ENCODE measurements at regions not wholly inside any gene's neighbourhood (a gene's known extent, or its start where the extent isn't known, plus 50 kb on each side); places are given as distances from the start of the nearest gene placed in this dataset.

DNA sequence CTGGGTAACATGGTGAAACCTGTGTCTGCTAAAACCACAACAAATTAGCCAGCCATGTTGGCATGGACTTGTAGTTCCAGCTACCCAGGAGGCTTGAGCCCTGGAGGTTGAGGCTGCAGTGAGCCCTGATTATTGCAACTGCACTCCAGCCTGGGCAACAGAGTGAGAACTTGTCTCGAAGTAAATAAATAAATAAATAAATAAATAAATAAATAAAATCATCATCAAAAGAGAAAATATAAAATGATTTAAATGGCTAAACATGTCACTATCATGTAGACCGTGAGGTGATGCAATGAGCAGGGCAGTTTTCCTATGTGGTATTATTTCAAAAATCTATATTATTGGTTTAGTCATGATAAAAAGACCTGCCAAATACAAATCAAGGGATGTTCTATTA is 2074.3 kb downstream of the PCDH9 start:
- no peak overlapping the region for H3K27ac ChIP-seq (ENCODE audit: low read depth, low read length)
- no peaks in the 10 kb centered on the region for H3K4me1 ChIP-seq (ENCODE audit: insufficient read depth, low read length)
- H3K4me3 ChIP-seq (ENCODE audit: insufficient read depth, low read length) = no peak overlapping the region
- H3K79me2 ChIP-seq (ENCODE audit: insufficient read depth, low read length) = no peaks in the 10 kb centered on the region
- no peak overlapping the region for H2AFZ ChIP-seq (ENCODE audit: low read length)
- H3K9me3 ChIP-seq (ENCODE audit: low read depth, low read length) = no peaks in the 10 kb centered on the region
- no peaks in the 10 kb centered on the region for H3K27me3 ChIP-seq (ENCODE audit: insufficient read depth, low read length)
- no peaks in the 10 kb centered on the region for H3K36me3 ChIP-seq (ENCODE audit: insufficient read depth, low read length)
- TF ChIP-seq, protein P1, sequence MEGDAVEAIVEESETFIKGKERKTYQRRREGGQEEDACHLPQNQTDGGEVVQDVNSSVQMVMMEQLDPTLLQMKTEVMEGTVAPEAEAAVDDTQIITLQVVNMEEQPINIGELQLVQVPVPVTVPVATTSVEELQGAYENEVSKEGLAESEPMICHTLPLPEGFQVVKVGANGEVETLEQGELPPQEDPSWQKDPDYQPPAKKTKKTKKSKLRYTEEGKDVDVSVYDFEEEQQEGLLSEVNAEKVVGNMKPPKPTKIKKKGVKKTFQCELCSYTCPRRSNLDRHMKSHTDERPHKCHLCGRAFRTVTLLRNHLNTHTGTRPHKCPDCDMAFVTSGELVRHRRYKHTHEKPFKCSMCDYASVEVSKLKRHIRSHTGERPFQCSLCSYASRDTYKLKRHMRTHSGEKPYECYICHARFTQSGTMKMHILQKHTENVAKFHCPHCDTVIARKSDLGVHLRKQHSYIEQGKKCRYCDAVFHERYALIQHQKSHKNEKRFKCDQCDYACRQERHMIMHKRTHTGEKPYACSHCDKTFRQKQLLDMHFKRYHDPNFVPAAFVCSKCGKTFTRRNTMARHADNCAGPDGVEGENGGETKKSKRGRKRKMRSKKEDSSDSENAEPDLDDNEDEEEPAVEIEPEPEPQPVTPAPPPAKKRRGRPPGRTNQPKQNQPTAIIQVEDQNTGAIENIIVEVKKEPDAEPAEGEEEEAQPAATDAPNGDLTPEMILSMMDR (IDR thresholded peaks at IDR 0.05; ENCODE audit: extremely low read depth, low read depth, low read length) = no peak
- H3K4me2 ChIP-seq (ENCODE audit: insufficient read depth, low read length) = no peak overlapping the region
- H4K20me1 ChIP-seq (ENCODE audit: insufficient read depth, low read length) = no peaks in the 10 kb centered on the region
- no peak for DNase-seq (ENCODE audit: insufficient read length, low spot score, missing footprints)

DNA sequence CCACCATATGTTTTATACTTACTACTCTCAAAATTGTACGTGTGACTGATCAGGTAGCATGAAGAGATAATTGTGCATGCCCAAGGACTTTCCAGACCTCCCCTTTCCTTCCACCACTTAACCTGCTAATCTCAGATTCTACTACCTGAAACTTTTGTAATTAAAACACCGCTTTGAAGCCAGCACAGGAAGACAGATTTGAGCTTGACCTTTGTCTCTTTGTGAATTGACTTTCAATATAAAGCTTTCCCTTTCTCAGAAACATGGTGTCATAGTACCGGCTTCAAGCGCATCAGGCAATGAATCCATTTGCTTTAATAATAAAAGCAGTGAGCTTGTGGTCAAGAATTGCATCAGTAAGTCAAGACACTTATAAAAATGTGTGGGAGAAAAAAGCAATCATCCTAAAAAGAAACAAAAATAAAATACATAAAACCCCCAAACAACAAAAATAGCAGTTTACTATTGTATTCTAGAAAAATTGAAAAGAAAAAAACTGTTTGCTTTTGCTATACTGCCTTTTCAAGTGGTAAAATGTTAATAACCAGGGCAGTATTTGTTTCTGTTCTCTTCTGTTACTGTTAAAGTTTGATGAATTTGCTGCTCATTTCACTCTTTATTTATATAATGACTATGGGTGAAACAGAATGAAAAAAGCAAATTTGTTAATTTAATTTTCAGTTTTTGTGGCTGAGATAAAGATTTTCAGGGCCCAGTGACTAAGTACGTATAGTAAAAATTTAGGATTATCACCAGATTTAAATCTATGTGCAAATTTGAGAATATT is 2075.3 kb downstream of the PCDH9 start:
- Histone ChIP-seq H3K4me2 (ENCODE audit: insufficient read depth, low read length) (no peak overlapping the region), H3K4me1 (ENCODE audit: insufficient read depth, low read length) (no peaks in the 10 kb centered on the region), H3K79me2 (ENCODE audit: insufficient read depth, low read length) (no peaks in the 10 kb centered on the region), H3K27ac (ENCODE audit: low read depth, low read length) (no peak overlapping the region), H3K27me3 (ENCODE audit: insufficient read depth, low read length) (no peaks in the 10 kb centered on the region), H4K20me1 (ENCODE audit: insufficient read depth, low read length) (no peaks in the 10 kb centered on the region), H3K36me3 (ENCODE audit: insufficient read depth, low read length) (no peaks in the 10 kb centered on the region), H2AFZ (ENCODE audit: low read length) (no peak overlapping the region), H3K9me3 (ENCODE audit: low read depth, low read length) (no peaks in the 10 kb centered on the region), H3K4me3 (ENCODE audit: insufficient read depth, low read length) (no peak overlapping the region)
- DNase-seq (ENCODE audit: insufficient read length, low spot score, missing footprints) = no peak
- TF ChIP-seq, protein P1 (IDR thresholded peaks at IDR 0.05; ENCODE audit: extremely low read depth, low read depth, low read length) = no peak

DNA sequence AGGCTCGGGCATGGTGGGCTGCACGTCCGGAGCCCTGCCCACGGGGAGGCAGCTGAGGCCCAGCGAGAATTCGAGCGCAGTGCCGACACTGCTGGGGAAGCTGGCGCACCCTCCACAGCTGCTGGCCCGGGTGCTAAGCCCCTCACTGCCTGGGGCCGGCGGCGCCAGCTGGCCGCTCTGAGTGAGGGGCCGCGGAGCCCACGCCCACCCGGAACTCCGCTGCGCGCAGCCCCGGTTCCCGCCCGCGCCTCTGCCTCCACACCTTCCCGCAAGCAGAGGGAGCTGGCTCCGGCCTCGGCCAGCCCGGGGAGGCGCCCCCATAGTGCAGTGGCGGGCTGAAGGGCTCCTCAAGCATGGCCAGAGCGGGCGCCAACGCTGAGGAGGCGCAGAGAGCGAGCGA is 2080.4 kb downstream of the PCDH9 start:
- Histone ChIP-seq H3K4me2 (ENCODE audit: insufficient read depth, low read length) (no peak overlapping the region), H3K4me3 (ENCODE audit: insufficient read depth, low read length) (no peak overlapping the region), H4K20me1 (ENCODE audit: insufficient read depth, low read length) (no peaks in the 10 kb centered on the region), H3K27me3 (ENCODE audit: insufficient read depth, low read length) (no peaks in the 10 kb centered on the region), H3K36me3 (ENCODE audit: insufficient read depth, low read length) (no peaks in the 10 kb centered on the region), H3K79me2 (ENCODE audit: insufficient read depth, low read length) (no peaks in the 10 kb centered on the region), H3K9me3 (ENCODE audit: low read depth, low read length) (no peaks in the 10 kb centered on the region), H3K27ac (ENCODE audit: low read depth, low read length) (no peak overlapping the region), H2AFZ (ENCODE audit: low read length) (no peak overlapping the region), H3K4me1 (ENCODE audit: insufficient read depth, low read length) (no peaks in the 10 kb centered on the region)
- TF ChIP-seq, protein P1 (IDR thresholded peaks at IDR 0.05; ENCODE audit: extremely low read depth, low read depth, low read length) = no peak
- no peak for DNase-seq (ENCODE audit: insufficient read length, low spot score, missing footprints)

DNA sequence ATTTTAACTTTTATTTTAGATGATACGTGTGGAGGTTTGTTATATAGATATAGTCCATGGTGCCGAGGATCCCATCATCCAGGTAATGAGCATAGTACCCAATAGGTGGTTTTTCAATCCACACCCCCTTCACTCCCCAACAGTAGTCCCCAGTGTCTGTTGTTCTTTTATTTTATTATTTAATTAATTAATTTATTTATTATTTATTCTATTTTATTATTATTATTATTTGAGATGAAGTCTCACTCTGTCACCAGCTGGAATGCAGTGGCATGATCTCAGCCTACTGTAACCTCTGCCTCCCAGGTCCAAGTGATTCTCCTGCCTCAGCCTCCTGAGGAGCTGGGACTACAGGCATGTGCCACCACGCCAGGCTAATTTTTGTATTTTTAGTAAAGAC is 2086.2 kb downstream of the PCDH9 start:
- DNase-seq (ENCODE audit: insufficient read length, low spot score, missing footprints) = no peak
- TF ChIP-seq, protein P1 (IDR thresholded peaks at IDR 0.05; ENCODE audit: extremely low read depth, low read depth, low read length) = no peak
- no peak overlapping the region for H3K27ac ChIP-seq (ENCODE audit: low read depth, low read length)
- H3K4me3 ChIP-seq (ENCODE audit: insufficient read depth, low read length) = no peak overlapping the region
- H4K20me1 ChIP-seq (ENCODE audit: insufficient read depth, low read length) = no peaks in the 10 kb centered on the region
- no peak overlapping the region for H2AFZ ChIP-seq (ENCODE audit: low read length)
- no peaks in the 10 kb centered on the region for H3K4me1 ChIP-seq (ENCODE audit: insufficient read depth, low read length)
- H3K9me3 ChIP-seq (ENCODE audit: low read depth, low read length) = no peaks in the 10 kb centered on the region
- no peaks in the 10 kb centered on the region for H3K79me2 ChIP-seq (ENCODE audit: insufficient read depth, low read length)
- no peak overlapping the region for H3K4me2 ChIP-seq (ENCODE audit: insufficient read depth, low read length)
- H3K27me3 ChIP-seq (ENCODE audit: insufficient read depth, low read length) = no peaks in the 10 kb centered on the region
- H3K36me3 ChIP-seq (ENCODE audit: insufficient read depth, low read length) = no peaks in the 10 kb centered on the region

Measured in osteoblast (primary cell).